ENCODE measurements at regions not wholly inside any gene's neighbourhood (a gene's known extent, or its start where the extent isn't known, plus 50 kb on each side); places are given as distances from the start of the nearest gene placed in this dataset.
"Not testable (repeated sequence)": the region's sequence is repeated elsewhere in the genome, so short reads cannot be mapped to it uniquely, and the experiment has no call there.

- not testable (repeated sequence) for H3K36me3 ChIP-seq (ENCODE audit: insufficient read depth, low read length); H3K79me2 ChIP-seq (ENCODE audit: control insufficient read depth, insufficient read depth, low read length, unreplicated experiment); H3K4me3 ChIP-seq (ENCODE audit: low read depth, low read length); H3K4me1 ChIP-seq (ENCODE audit: control insufficient read depth, insufficient read depth, low read length, unreplicated experiment); H2AFZ ChIP-seq (ENCODE audit: low read length, unreplicated experiment); H3K27ac ChIP-seq (ENCODE audit: low read depth, low read length); H3K27me3 ChIP-seq (ENCODE audit: insufficient read depth, low read length)
Measured at GRCh38 chr21:28034334-28034733, 958.3 kb downstream of the LTN1 start.

DNA sequence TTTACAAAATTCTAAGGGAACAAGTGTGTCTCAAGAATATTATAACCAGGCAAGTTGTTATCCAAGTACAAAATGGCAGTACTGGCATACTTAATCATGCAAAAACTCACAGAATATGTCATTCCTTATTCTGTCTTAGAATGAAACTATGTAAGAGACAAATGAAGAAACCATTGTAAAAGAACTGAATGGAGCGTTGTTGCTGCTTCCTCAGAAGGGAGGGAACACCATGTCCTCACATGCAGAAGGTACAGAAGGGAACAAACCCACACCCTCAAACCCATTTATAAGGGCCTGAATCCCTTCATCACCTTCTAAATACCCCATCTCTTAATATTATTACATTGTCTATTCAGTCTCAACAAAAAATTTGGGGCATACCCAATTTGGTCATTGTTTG lies 960.0 kb downstream of the LTN1 start:
- not testable (repeated sequence) for H3K79me2 ChIP-seq (ENCODE audit: control insufficient read depth, insufficient read depth, low read length, unreplicated experiment); H3K27me3 ChIP-seq (ENCODE audit: insufficient read depth, low read length); H3K36me3 ChIP-seq (ENCODE audit: insufficient read depth, low read length); H2AFZ ChIP-seq (ENCODE audit: low read length, unreplicated experiment); H3K4me3 ChIP-seq (ENCODE audit: low read depth, low read length); H3K27ac ChIP-seq (ENCODE audit: low read depth, low read length); H3K4me1 ChIP-seq (ENCODE audit: control insufficient read depth, insufficient read depth, low read length, unreplicated experiment)

GRCh38 chr21:28031066-28031465 lies 961.6 kb downstream of the LTN1 start:
- not testable (repeated sequence) for H2AFZ ChIP-seq (ENCODE audit: low read length, unreplicated experiment); H3K79me2 ChIP-seq (ENCODE audit: control insufficient read depth, insufficient read depth, low read length, unreplicated experiment); H3K36me3 ChIP-seq (ENCODE audit: insufficient read depth, low read length); H3K4me3 ChIP-seq (ENCODE audit: low read depth, low read length); H3K4me1 ChIP-seq (ENCODE audit: control insufficient read depth, insufficient read depth, low read length, unreplicated experiment); H3K27ac ChIP-seq (ENCODE audit: low read depth, low read length); H3K27me3 ChIP-seq (ENCODE audit: insufficient read depth, low read length)

DNA sequence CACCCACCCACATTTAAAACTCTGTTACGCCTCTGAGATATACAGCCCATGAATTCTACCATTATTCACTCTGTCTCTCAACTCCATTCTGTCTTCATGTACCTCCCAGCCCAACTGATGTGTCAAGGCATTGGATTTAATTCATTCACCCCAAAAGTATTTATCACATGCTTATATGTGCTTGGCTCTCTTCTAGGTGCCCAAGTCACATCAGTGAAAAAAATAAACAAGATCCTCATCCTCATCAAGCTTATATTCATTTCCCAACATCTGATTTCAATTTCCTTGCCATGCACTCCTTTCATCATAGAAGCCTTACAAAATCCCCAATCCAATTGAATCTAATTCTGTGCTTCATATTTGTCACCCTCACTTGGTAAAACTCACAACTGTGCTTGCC lies 967.6 kb downstream of the LTN1 start:
- Histone ChIP-seq H3K4me3 (ENCODE audit: low read depth, low read length) (no peak overlapping the region), H3K27ac (ENCODE audit: low read depth, low read length) (no peak overlapping the region), H3K27me3 (ENCODE audit: insufficient read depth, low read length) (no peaks in the 10 kb centered on the region), H3K4me1 (ENCODE audit: control insufficient read depth, insufficient read depth, low read length, unreplicated experiment) (no peaks in the 10 kb centered on the region), H3K79me2 (ENCODE audit: control insufficient read depth, insufficient read depth, low read length, unreplicated experiment) (no peaks in the 10 kb centered on the region), H3K36me3 (ENCODE audit: insufficient read depth, low read length) (no peaks in the 10 kb centered on the region), H2AFZ (ENCODE audit: low read length, unreplicated experiment) (no peak overlapping the region)

DNA sequence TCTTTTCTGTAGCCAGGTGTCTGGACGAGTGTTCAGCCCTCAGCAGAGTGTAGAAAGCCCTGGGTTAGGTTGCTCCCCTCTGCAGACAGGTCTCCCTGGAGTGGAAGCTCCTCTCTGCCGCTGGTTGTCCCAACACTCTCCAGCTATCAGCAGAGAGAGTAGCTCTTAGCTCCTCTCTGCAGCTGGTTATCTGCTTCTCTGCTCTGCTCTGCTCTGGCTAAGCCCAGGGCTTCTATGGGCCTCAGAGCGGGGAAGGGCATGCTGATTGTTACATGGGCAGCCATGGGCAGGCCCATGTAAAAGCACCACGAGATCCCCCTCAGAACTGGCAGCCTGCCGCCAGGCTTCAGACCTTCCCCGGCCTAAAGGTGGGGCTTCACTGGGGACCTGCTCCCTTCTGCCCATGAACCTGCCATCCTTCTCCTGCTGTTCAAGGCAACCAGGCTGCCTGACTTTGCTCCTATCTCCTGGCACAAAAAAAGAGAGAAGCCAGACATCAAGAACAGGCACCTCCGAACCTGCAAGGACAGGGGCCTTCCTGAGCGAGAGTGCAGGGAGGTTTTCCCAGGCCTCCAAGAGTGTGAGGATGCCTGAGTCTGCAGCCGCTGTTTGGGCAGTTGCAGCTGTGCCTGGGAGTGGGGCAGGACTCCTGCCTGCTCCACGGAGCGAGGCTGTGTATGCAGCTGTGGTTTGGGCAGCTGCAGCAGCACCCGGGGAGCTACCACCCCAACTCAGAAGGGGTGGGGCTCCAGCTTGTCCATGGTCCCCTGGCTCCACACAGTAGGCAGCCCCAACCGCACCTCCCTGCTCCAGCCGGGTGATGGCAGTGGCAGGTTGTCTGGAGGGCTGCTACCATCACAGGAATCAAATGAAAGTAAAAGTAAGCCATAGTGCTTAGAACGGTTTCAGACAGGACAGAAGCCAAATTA lies 973.7 kb downstream of the LTN1 start:
- no peak overlapping the region for H2AFZ ChIP-seq (ENCODE audit: low read length, unreplicated experiment)
- H3K79me2 ChIP-seq (ENCODE audit: control insufficient read depth, insufficient read depth, low read length, unreplicated experiment), result no peaks in the 10 kb centered on the region
- H3K27me3 ChIP-seq (ENCODE audit: insufficient read depth, low read length), result no peaks in the 10 kb centered on the region
- no peaks in the 10 kb centered on the region for H3K4me1 ChIP-seq (ENCODE audit: control insufficient read depth, insufficient read depth, low read length, unreplicated experiment)
- H3K36me3 ChIP-seq (ENCODE audit: insufficient read depth, low read length), result no peaks in the 10 kb centered on the region
- no peak overlapping the region for H3K27ac ChIP-seq (ENCODE audit: low read depth, low read length)
- H3K4me3 ChIP-seq (ENCODE audit: low read depth, low read length), result no peak overlapping the region

- Histone ChIP-seq H3K36me3 (ENCODE audit: insufficient read depth, low read length) (no peaks in the 10 kb centered on the region), H3K4me1 (ENCODE audit: control insufficient read depth, insufficient read depth, low read length, unreplicated experiment) (no peaks in the 10 kb centered on the region), H3K27me3 (ENCODE audit: insufficient read depth, low read length) (no peaks in the 10 kb centered on the region), H3K4me3 (ENCODE audit: low read depth, low read length) (no peak overlapping the region), H2AFZ (ENCODE audit: low read length, unreplicated experiment) (no peak overlapping the region), H3K27ac (ENCODE audit: low read depth, low read length) (no peak overlapping the region), H3K79me2 (ENCODE audit: control insufficient read depth, insufficient read depth, low read length, unreplicated experiment) (no peaks in the 10 kb centered on the region)
Measured at GRCh38 chr21:28018213-28018612, 974.5 kb downstream of the LTN1 start.

DNA sequence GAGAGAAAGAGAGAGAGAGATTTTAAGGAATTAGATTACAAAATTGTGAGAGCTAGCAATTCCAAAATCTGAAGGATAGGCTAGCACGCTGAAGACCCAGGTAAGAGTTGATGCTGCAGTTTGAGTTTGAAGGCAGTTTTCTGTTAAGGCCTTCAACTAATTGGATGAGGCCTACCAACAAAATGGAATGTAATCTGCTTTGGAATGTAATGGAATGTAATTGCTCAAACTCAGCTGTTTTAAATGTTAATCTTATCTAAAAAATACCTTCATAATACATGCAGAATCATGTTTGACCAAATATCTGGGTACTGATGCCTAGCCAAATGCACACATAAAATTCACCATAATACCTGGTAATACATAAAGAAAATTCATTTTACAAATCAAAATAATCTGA lies 976.1 kb downstream of the LTN1 start:
- Histone ChIP-seq H3K27me3 (ENCODE audit: insufficient read depth, low read length) (no peaks in the 10 kb centered on the region), H2AFZ (ENCODE audit: low read length, unreplicated experiment) (no peak overlapping the region), H3K79me2 (ENCODE audit: control insufficient read depth, insufficient read depth, low read length, unreplicated experiment) (no peaks in the 10 kb centered on the region), H3K4me3 (ENCODE audit: low read depth, low read length) (no peak overlapping the region), H3K4me1 (ENCODE audit: control insufficient read depth, insufficient read depth, low read length, unreplicated experiment) (no peaks in the 10 kb centered on the region), H3K27ac (ENCODE audit: low read depth, low read length) (no peak overlapping the region), H3K36me3 (ENCODE audit: insufficient read depth, low read length) (no peaks in the 10 kb centered on the region)

DNA sequence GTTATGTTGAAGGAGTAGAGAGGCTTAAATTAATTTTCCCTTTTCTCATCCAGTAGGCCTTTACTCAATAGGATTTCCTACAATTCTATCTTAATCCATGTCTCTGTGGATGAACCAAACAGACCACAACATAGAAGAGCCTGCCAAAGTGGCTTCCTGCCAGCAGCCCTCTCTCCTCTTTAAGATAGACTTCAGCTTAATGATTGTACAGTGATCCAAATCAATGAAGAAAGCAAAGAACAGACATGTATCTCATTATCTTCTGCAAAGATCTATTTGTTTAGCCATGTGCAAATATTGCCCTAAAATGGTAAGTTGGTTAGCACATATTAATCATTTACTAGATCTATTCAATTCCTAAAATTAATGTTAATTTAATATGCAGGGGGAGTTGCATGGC lies 979.6 kb downstream of the LTN1 start:
- not testable (repeated sequence) for H3K4me1 ChIP-seq (ENCODE audit: control insufficient read depth, insufficient read depth, low read length, unreplicated experiment); H3K27me3 ChIP-seq (ENCODE audit: insufficient read depth, low read length); H3K27ac ChIP-seq (ENCODE audit: low read depth, low read length); H3K36me3 ChIP-seq (ENCODE audit: insufficient read depth, low read length); H2AFZ ChIP-seq (ENCODE audit: low read length, unreplicated experiment); H3K79me2 ChIP-seq (ENCODE audit: control insufficient read depth, insufficient read depth, low read length, unreplicated experiment); H3K4me3 ChIP-seq (ENCODE audit: low read depth, low read length)

DNA sequence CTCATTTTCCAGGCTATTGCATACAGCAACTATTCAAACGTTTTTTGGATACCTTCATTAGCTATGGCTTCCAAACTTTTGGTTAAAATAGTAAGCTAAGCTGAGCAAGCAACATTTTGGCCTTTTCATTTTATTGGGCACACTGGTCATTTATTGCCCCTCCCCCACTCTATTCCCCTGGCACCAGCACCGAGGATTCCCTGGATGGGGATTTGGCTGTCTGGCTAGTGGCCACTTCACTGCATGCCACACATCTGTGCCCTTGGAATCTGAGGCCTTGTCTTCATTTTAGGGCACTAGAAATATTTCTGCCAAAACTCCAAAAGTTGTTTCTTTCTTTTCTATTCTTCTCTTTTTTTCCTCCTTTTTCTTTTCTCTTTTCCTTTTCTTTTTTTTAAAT lies 980.7 kb downstream of the LTN1 start:
- not testable (repeated sequence) for H3K27ac ChIP-seq (ENCODE audit: low read depth, low read length); H3K27me3 ChIP-seq (ENCODE audit: insufficient read depth, low read length); H2AFZ ChIP-seq (ENCODE audit: low read length, unreplicated experiment); H3K4me3 ChIP-seq (ENCODE audit: low read depth, low read length); H3K4me1 ChIP-seq (ENCODE audit: control insufficient read depth, insufficient read depth, low read length, unreplicated experiment); H3K79me2 ChIP-seq (ENCODE audit: control insufficient read depth, insufficient read depth, low read length, unreplicated experiment); H3K36me3 ChIP-seq (ENCODE audit: insufficient read depth, low read length)

GRCh38 chr21:28008245-28008644 lies 984.4 kb downstream of the LTN1 start:
- H2AFZ ChIP-seq (ENCODE audit: low read length, unreplicated experiment); H3K27ac ChIP-seq (ENCODE audit: low read depth, low read length); H3K27me3 ChIP-seq (ENCODE audit: insufficient read depth, low read length); H3K36me3 ChIP-seq (ENCODE audit: insufficient read depth, low read length); H3K4me3 ChIP-seq (ENCODE audit: low read depth, low read length); H3K4me1 ChIP-seq (ENCODE audit: control insufficient read depth, insufficient read depth, low read length, unreplicated experiment); H3K79me2 ChIP-seq (ENCODE audit: control insufficient read depth, insufficient read depth, low read length, unreplicated experiment): not testable (repeated sequence)

GRCh38 chr21:28003627-28004026 lies 989.0 kb downstream of the LTN1 start:
- not testable (repeated sequence) for H3K36me3 ChIP-seq (ENCODE audit: insufficient read depth, low read length); H3K79me2 ChIP-seq (ENCODE audit: control insufficient read depth, insufficient read depth, low read length, unreplicated experiment); H3K27ac ChIP-seq (ENCODE audit: low read depth, low read length); H2AFZ ChIP-seq (ENCODE audit: low read length, unreplicated experiment); H3K27me3 ChIP-seq (ENCODE audit: insufficient read depth, low read length); H3K4me1 ChIP-seq (ENCODE audit: control insufficient read depth, insufficient read depth, low read length, unreplicated experiment); H3K4me3 ChIP-seq (ENCODE audit: low read depth, low read length)
